ENCODE measurements at regions not wholly inside any gene's neighbourhood (a gene's known extent, or its start where the extent isn't known, plus 50 kb on each side); places are given as distances from the start of the nearest gene placed in this dataset.

GRCh38 chr10:29776246-29776645 is 141.5 kb upstream of the SVIL start:
- TF ChIP-seq POLR2AphosphoS5 (IDR thresholded peaks at IDR 0.05; ENCODE audit: borderline replicate concordance, low read depth, low read length), result no peak
- no peak for TF ChIP-seq EZH2 (IDR thresholded peaks at IDR 0.05)
- no peak for TF ChIP-seq FOXP2 (optimal IDR thresholded peaks at IDR 0.05; ENCODE audit: control extremely low read depth, extremely low read length, insufficient read depth)

Measured in SK-N-MC (cell line).